BJ (cell line): ENCODE measurements at regions not wholly inside any gene's neighbourhood (a gene's known extent, or its start where the extent isn't known, plus 50 kb on each side); places are given as distances from the start of the nearest gene placed in this dataset.

Experiments
- CTCF ChIA-PET: fragments of 350-600 bp; formaldehyde crosslinking; extraction: SDS; loops from one replicate; lab custom pipeline; 2021; ENCODE audit warnings: antibody characterized with exemption, inconsistent platforms; lab: Yijun Ruan, JAX
- POLR2A ChIA-PET: fragments of 300-600 bp; sonication (Branson Sonifier 250); formaldehyde crosslinking; extraction: SDS; loops from one replicate; lab custom pipeline; 2021; ENCODE audit warnings: antibody characterized with exemption; lab: Charles Lee
- DNase-seq: peaks from one replicate; pipeline ENCODE4 v3.0.0-alpha.2; 2011; ENCODE audit warnings: low read depth
- H3K27me3 ChIP-seq: 2 replicates; pipeline ENCODE4 v1.6.0; 2011; ENCODE audit warnings: low read length; ENCODE audit not compliant: control insufficient read depth, insufficient read depth
- H3K36me3 ChIP-seq: 2 replicates; pipeline ENCODE4 v1.5.1; 2011; ENCODE audit warnings: low read length; ENCODE audit not compliant: control insufficient read depth, insufficient read depth
- H3K4me3 ChIP-seq: 2 replicates; pipeline ENCODE4 v1.5.1; 2011; ENCODE audit warnings: low read depth, mild to moderate bottlenecking, control low read depth, low read length
- TF ChIP-seq, protein P1 (sequence below): IDR thresholded peaks from 2 replicates; pipeline ENCODE4 v1.5.1; 2011; ENCODE audit warnings: low read depth, mild to moderate bottlenecking, control low read depth, inconsistent platforms, low read length, moderate library complexity; ENCODE audit not compliant: insufficient read depth

DNA sequence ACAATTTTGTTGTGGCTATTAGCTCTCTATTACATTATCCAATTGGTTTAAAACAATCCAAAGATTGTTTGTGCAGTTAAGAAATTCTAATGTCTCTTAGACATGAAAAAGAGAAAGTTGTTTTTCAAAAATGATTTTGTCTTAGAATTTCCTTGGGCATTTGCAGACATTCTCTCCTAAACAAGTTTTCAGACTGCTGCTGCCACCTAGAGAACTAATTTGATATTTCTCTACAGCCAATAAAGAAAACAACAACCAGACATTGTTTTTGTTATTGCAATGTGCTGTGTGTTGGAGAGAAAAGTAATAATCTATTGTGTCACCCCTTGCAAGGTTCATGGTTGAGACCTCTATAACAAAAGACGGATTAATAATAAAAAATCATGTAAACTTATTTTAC lies 119.0 kb upstream of the SYT4 start:
- DNase-seq = no peak
- ChIA-PET CTCF (no interaction called here), POLR2A (no interaction called here)
- no peaks in the 10 kb centered on the region for H3K36me3 ChIP-seq
- no peaks in the 10 kb centered on the region for H3K27me3 ChIP-seq
- TF ChIP-seq, protein P1, sequence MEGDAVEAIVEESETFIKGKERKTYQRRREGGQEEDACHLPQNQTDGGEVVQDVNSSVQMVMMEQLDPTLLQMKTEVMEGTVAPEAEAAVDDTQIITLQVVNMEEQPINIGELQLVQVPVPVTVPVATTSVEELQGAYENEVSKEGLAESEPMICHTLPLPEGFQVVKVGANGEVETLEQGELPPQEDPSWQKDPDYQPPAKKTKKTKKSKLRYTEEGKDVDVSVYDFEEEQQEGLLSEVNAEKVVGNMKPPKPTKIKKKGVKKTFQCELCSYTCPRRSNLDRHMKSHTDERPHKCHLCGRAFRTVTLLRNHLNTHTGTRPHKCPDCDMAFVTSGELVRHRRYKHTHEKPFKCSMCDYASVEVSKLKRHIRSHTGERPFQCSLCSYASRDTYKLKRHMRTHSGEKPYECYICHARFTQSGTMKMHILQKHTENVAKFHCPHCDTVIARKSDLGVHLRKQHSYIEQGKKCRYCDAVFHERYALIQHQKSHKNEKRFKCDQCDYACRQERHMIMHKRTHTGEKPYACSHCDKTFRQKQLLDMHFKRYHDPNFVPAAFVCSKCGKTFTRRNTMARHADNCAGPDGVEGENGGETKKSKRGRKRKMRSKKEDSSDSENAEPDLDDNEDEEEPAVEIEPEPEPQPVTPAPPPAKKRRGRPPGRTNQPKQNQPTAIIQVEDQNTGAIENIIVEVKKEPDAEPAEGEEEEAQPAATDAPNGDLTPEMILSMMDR = no peak
- H3K4me3 ChIP-seq = no peak overlapping the region

DNA sequence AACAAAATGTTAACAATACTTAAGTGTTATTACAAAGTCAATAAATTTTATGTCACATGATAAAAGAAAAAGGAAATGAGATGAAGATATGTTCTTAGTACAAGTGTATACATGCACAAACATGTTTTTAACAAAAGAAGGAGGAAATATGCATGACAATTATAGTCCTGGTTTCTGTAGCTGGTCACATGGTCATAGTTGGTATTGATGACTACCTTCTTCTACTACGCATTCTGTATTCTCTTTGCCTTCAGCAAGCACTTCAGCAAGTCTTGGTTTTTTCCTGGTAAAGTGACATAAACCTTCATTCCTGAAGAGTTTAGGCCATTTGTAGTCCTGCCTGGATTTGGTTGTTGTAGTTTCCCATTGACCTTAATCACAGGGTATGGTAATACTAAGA lies 121.3 kb upstream of the SYT4 start:
- CTCF ChIA-PET = no interaction called here
- TF ChIP-seq, protein P1 = no peak
- no peak for DNase-seq
- no peaks in the 10 kb centered on the region for H3K27me3 ChIP-seq
- no peak overlapping the region for H3K4me3 ChIP-seq
- H3K36me3 ChIP-seq = no peaks in the 10 kb centered on the region
- POLR2A ChIA-PET = no interaction called here

DNA sequence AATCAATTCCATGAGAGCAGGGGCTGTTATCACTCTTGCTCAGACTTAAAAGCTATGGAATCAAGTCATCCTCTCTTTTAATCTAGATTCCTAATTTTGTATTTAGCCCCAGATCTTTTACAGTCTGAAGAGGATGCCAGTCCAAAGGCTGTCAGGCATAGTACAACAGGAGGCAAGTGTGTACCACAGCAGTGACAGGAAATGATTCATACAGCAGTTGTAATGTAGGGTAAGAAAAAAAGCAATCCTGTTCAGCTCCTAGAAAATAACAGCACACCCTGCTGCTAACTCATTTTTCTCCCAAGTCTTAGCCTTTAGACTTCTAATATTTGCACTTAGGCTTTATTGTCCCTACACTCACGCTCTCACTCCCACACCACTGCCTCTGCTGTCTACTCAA lies 127.8 kb upstream of the SYT4 start:
- CTCF ChIA-PET = no interaction called here
- Histone ChIP-seq H3K4me3 (no peak overlapping the region), H3K27me3 (no peaks in the 10 kb centered on the region), H3K36me3 (no peaks in the 10 kb centered on the region)
- TF ChIP-seq, protein P1 = no peak
- no peak for DNase-seq
- POLR2A ChIA-PET = no interaction called here

DNA sequence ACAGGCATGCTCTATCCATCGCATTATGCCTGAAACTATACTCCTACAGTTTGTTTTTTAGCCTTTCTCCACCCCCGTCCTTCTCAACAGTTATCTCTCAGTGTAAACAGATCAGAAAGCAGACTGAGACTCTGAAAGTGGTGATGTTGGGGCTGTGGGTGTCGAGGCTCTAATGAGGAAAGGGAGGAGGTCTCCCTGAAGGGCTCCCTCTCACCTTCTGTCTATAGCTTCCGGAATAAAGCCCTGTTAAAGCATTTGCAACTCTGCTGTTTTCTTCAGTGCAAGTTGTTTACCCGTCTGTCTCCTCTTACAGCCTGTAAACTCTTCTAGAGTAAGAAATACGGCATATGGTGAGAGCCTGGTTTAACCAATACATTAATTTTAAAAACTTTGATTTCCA lies 136.7 kb upstream of the SYT4 start:
- H3K4me3 ChIP-seq = no peak overlapping the region
- no peaks in the 10 kb centered on the region for H3K36me3 ChIP-seq
- no peak for DNase-seq
- CTCF ChIA-PET = no interaction called here
- H3K27me3 ChIP-seq = no peaks in the 10 kb centered on the region
- POLR2A ChIA-PET = no interaction called here
- TF ChIP-seq, protein P1 = no peak

DNA sequence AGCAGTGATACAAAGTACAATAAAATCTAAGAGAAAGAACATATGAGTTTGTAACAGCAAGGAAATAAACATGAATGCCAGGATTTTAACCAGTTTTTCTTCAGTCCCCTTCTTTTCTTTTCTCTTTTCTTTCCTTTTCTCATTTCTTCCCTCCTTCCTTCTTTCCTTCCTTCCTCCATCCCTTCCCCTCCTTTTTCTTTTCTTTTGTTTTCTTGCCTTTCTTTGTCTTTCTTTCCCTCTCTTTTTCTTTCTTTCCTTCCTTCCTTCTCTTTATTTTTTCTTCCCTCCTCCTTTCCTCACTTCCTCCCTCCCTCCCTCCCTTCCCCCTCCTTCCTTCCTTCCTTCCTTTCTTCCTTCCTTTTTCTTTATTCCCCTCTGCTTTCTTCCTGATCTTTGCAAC lies 142.8 kb upstream of the SYT4 start:
- Histone ChIP-seq H3K27me3 (no peaks in the 10 kb centered on the region), H3K36me3 (no peaks in the 10 kb centered on the region), H3K4me3 (no peak overlapping the region)
- POLR2A ChIA-PET = no interaction called here
- CTCF ChIA-PET = no interaction called here
- DNase-seq = no peak
- TF ChIP-seq, protein P1 = no peak

DNA sequence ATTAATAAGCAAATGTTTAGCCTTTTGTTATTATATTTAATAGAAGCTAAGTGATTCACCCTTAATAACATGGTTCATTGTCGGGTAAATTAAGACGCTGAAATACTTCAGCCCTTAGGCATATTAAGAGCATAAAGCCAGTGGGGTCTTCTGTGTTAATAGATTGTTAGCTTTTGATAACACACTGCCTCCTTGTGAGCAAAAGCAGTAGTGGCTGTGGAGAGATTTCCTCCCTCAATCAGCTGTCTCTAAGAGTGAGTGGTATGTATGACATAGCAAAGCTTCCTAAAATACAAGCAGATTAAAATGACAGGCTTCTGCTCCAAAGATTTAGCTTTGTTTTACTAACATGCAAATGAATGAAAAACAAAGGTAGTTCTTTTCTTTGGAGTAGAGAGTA lies 143.7 kb upstream of the SYT4 start:
- CTCF ChIA-PET = no interaction called here

More for the DNA sequence above, 143.7 kb upstream of the SYT4 start:
- TF ChIP-seq, protein P1 = no peak
- Histone ChIP-seq H3K4me3 (no peak overlapping the region), H3K27me3 (no peaks in the 10 kb centered on the region), H3K36me3 (no peaks in the 10 kb centered on the region)
- POLR2A ChIA-PET = no interaction called here
- no peak for DNase-seq
